GM20431 (cell line): ENCODE measurements at regions not wholly inside any gene's neighbourhood (a gene's known extent, or its start where the extent isn't known, plus 50 kb on each side); places are given as distances from the start of the nearest gene placed in this dataset.

Source experiments
- in situ Hi-C: fragments of 300-500 bp; cut with MseI, MboI; formaldehyde crosslinking; loops from one replicate; pipeline ENCODE4 v1.15.0; 2020; ENCODE audit warnings: low sequenced_read_pairs; ENCODE audit not compliant: unreplicated experiment

GRCh38 chr2:20135631-20136050, 84.2 kb upstream of the LAPTM4A start:
- in situ Hi-C loops = loop anchor here (25.0 kb wide), 1 partner anchor 502 kb away; no protein-coding TSS in a partner anchor

- in situ Hi-C loops = loop anchor here (25.0 kb wide), 1 partner anchor 504 kb away; no protein-coding TSS in a partner anchor
Observed at GRCh38 chr2:20132990-20133535, 81.6 kb upstream of the LAPTM4A start.

- in situ Hi-C loops = loop anchor here (25.0 kb wide), 1 partner anchor 506 kb away; no protein-coding TSS in a partner anchor
Observed at GRCh38 chr2:20130821-20131645, 79.6 kb upstream of the LAPTM4A start.

- in situ Hi-C loops = loop anchor here (25.0 kb wide), 1 partner anchor 507 kb away; no protein-coding TSS in a partner anchor
Observed at GRCh38 chr2:20130160-20130560, 78.7 kb upstream of the LAPTM4A start.

- in situ Hi-C loops = loop anchor here (25.0 kb wide), 1 partner anchor 508 kb away; no protein-coding TSS in a partner anchor
Observed at GRCh38 chr2:20129331-20130159, 78.1 kb upstream of the LAPTM4A start.

GRCh38 chr2:20128506-20129330, 77.3 kb upstream of the LAPTM4A start:
- in situ Hi-C loops = loop anchor here (25.0 kb wide), 1 partner anchor 509 kb away; no protein-coding TSS in a partner anchor

GRCh38 chr2:20126469-20126868, 75.0 kb upstream of the LAPTM4A start:
- in situ Hi-C loops = loop anchor here (25.0 kb wide), 1 partner anchor 511 kb away; no protein-coding TSS in a partner anchor

- in situ Hi-C loops = loop anchor here (25.0 kb wide), 1 partner anchor 511 kb away; no protein-coding TSS in a partner anchor
Observed at GRCh38 chr2:20126040-20126439, 74.6 kb upstream of the LAPTM4A start.

- in situ Hi-C loops = loop anchor here (25.0 kb wide), 1 partner anchor 512 kb away; no protein-coding TSS in a partner anchor
Observed at GRCh38 chr2:20125616-20126015, 74.2 kb upstream of the LAPTM4A start.

GRCh38 chr2:20125164-20125563, 73.7 kb upstream of the LAPTM4A start:
- in situ Hi-C loops = loop anchor here (25.0 kb wide), 1 partner anchor 512 kb away; no protein-coding TSS in a partner anchor

- in situ Hi-C loops = no loop called here
Observed at GRCh38 chr2:20123871-20124594, 72.6 kb upstream of the LAPTM4A start.

GRCh38 chr2:20122864-20123263, 71.4 kb upstream of the LAPTM4A start:
- in situ Hi-C loops = no loop called here

- in situ Hi-C loops = no loop called here
Observed at GRCh38 chr2:20120569-20121416, 69.4 kb upstream of the LAPTM4A start.

GRCh38 chr2:20118051-20118450, 66.6 kb upstream of the LAPTM4A start:
- in situ Hi-C loops = no loop called here

- in situ Hi-C loops = no loop called here
Observed at GRCh38 chr2:20115902-20116301, 64.5 kb upstream of the LAPTM4A start.

GRCh38 chr2:20115374-20115773, 63.9 kb upstream of the LAPTM4A start:
- in situ Hi-C loops = no loop called here

- in situ Hi-C loops = no loop called here
Observed at GRCh38 chr2:20113986-20114938, 62.8 kb upstream of the LAPTM4A start.
